ENCODE measurements at regions not wholly inside any gene's neighbourhood (a gene's known extent, or its start where the extent isn't known, plus 50 kb on each side); places are given as distances from the start of the nearest gene placed in this dataset.

DNA sequence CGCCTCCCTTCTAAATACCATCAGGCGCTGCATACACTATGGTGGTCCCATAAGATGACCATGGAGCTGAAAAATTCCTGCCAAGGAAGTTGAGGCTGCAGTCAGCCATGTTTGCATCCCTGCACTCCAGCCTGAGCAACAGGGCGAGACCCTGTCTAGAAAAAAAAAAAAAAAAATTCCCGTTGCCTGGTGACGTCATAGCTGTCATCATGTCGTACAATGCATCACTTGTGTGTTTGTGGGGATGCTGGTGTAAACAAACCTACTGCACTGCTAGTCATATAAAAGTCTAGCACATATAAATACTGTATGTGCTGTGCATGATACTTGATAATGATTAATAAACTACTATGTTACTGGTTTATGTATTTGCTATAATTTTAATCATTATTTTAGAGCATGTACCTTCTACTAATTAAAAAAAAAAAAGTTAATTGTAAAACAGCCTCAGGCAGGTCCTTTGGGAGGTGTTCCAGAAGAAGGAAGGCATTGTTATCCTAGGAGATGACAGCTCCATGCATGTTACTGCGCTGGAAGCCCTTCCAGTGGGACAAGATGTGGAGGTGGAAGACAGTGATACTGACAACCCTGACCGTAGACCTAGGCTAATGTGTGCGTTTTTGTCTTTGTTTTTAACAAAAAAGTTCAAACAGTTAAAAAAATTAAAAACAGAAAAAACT is 132.6 kb downstream of the BANF2 start:
- TF ChIP-seq, protein P1, sequence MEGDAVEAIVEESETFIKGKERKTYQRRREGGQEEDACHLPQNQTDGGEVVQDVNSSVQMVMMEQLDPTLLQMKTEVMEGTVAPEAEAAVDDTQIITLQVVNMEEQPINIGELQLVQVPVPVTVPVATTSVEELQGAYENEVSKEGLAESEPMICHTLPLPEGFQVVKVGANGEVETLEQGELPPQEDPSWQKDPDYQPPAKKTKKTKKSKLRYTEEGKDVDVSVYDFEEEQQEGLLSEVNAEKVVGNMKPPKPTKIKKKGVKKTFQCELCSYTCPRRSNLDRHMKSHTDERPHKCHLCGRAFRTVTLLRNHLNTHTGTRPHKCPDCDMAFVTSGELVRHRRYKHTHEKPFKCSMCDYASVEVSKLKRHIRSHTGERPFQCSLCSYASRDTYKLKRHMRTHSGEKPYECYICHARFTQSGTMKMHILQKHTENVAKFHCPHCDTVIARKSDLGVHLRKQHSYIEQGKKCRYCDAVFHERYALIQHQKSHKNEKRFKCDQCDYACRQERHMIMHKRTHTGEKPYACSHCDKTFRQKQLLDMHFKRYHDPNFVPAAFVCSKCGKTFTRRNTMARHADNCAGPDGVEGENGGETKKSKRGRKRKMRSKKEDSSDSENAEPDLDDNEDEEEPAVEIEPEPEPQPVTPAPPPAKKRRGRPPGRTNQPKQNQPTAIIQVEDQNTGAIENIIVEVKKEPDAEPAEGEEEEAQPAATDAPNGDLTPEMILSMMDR (IDR thresholded peaks at IDR 0.05) = no peak
- TF ChIP-seq POLR2A (IDR thresholded peaks at IDR 0.05) = no peak

Measured in uterus (tissue), 2 donors.